ENCODE measurements at regions not wholly inside any gene's neighbourhood (a gene's known extent, or its start where the extent isn't known, plus 50 kb on each side); places are given as distances from the start of the nearest gene placed in this dataset.

DNA sequence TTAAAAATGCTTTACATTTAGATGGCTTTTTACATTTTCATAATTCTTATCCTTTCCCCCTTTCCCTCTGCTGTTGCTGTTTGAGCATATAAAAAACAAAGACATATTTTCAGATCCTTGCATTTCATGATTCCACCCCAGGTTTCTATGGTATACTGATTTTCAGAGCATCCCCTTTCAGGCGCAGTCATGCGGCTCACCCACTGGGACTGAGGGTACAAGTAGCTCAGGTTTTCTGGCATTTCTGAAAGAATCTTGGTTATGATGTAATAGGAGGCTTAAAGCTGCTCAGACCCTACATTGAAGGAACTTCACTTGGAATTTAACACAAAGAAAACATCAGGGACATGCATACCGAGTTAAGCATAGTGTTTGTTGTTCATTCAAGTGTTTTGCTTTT is 310.8 kb downstream of the ETAA1 start:
- no peaks in the 10 kb centered on the region for H3K4me1 Mint-ChIP-seq
- H3K4me1 ChIP-seq (ENCODE audit: control insufficient read depth, insufficient read depth, low read length) = no peaks in the 10 kb centered on the region
- no peak for ATAC-seq
- no peak overlapping the region for H3K4me3 ChIP-seq (ENCODE audit: low read length)
- H3K27me3 ChIP-seq (ENCODE audit: control insufficient read depth, insufficient read depth, low read length) = no peaks in the 10 kb centered on the region
- no peak for DNase-seq
- H3K9me3 Mint-ChIP-seq = no peaks in the 10 kb centered on the region
- H3K36me3 ChIP-seq (ENCODE audit: control insufficient read depth, insufficient read depth, low read length) = no peaks in the 10 kb centered on the region
- H3K4me3 Mint-ChIP-seq = no peak overlapping the region
- peaks cover 2 to 21% of the 10 kb centered on the region in 2 donors for H3K27me3 Mint-ChIP-seq (ENCODE audit: low read depth in 2 of 2)
- H3K27ac Mint-ChIP-seq = no peak overlapping the region
- TF ChIP-seq, protein P1, sequence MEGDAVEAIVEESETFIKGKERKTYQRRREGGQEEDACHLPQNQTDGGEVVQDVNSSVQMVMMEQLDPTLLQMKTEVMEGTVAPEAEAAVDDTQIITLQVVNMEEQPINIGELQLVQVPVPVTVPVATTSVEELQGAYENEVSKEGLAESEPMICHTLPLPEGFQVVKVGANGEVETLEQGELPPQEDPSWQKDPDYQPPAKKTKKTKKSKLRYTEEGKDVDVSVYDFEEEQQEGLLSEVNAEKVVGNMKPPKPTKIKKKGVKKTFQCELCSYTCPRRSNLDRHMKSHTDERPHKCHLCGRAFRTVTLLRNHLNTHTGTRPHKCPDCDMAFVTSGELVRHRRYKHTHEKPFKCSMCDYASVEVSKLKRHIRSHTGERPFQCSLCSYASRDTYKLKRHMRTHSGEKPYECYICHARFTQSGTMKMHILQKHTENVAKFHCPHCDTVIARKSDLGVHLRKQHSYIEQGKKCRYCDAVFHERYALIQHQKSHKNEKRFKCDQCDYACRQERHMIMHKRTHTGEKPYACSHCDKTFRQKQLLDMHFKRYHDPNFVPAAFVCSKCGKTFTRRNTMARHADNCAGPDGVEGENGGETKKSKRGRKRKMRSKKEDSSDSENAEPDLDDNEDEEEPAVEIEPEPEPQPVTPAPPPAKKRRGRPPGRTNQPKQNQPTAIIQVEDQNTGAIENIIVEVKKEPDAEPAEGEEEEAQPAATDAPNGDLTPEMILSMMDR (IDR thresholded peaks at IDR 0.05) = no peak
- H3K27ac ChIP-seq (ENCODE audit: low read length) = no peak overlapping the region
- 94% methylated on average over 2 of the region's 3 CpGs for WGBS (ENCODE audit: insufficient coverage)
- intact Hi-C loops (cut with micrococcal nuclease) = no loop called here
- no peaks in the 10 kb centered on the region for H3K36me3 Mint-ChIP-seq
- no peaks in the 10 kb centered on the region for H3K9me3 ChIP-seq (ENCODE audit: control insufficient read depth, insufficient read depth, low read length)

DNA sequence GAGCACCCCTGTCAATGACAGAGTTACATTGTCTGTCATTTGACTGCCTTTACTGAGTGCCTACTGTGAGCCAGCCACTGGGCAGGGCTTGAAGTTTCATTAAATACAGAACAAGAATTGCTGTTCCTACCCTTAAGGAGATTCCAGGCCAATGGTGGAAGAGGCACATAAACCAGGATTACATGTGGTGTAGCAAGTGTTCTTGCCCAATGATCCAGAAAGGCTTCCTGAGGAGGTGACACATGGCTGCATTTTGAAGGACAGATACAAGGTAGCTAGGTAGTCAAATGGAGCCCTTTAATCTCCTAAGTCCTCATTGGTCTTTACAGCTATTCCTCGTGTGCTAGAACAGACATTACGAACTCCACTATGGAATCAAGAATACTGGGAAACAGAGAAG is 312.7 kb downstream of the ETAA1 start:
- H3K36me3 Mint-ChIP-seq = no peaks in the 10 kb centered on the region
- 76% methylated on average over 2 of the region's 2 CpGs for WGBS (ENCODE audit: insufficient coverage)

DNA sequence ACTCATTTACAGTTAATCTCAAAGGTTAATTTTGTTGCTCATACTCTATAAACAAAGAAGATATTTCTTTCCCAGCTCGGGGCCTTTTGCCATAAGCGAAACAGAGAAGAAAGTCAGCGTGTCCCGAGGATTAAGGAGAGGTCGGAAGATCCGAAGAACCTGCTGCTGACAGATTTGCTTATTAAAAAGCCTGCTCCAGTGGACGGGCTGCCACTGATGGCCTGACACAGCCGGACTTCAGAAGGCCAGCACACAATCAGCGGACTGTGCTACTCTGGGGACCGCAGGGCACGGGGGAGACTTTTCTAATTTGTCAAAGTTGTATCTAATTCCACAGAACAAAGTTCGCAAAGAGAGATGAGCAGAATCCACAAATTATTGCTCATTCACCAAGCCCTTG is 315.4 kb downstream of the ETAA1 start:
- Mint-ChIP-seq H3K36me3 (no peaks in the 10 kb centered on the region), H3K27ac (no peak overlapping the region), H3K4me3 (no peak overlapping the region), H3K27me3 (ENCODE audit: low read depth in 2 of 2) (peaks cover 0 to 26% of the 10 kb centered on the region in 2 donors), H3K9me3 (no peaks in the 10 kb centered on the region), H3K4me1 (no peaks in the 10 kb centered on the region)
- Histone ChIP-seq H3K36me3 (ENCODE audit: control insufficient read depth, insufficient read depth, low read length) (no peaks in the 10 kb centered on the region), H3K4me3 (ENCODE audit: low read length) (no peak overlapping the region), H3K27ac (ENCODE audit: low read length) (no peak overlapping the region), H3K9me3 (ENCODE audit: control insufficient read depth, insufficient read depth, low read length) (no peaks in the 10 kb centered on the region), H3K27me3 (ENCODE audit: control insufficient read depth, insufficient read depth, low read length) (no peaks in the 10 kb centered on the region), H3K4me1 (ENCODE audit: control insufficient read depth, insufficient read depth, low read length) (no peaks in the 10 kb centered on the region)
- intact Hi-C loops (cut with micrococcal nuclease) = no loop called here
- ATAC-seq (no peak), DNase-seq (no peak)
- 92% methylated on average over 12 of the region's 12 CpGs for WGBS (ENCODE audit: insufficient coverage)
- TF ChIP-seq, protein P1 (IDR thresholded peaks at IDR 0.05) = no peak

More for the DNA sequence above, 312.7 kb downstream of the ETAA1 start:
- no peaks in the 10 kb centered on the region for H3K27me3 ChIP-seq (ENCODE audit: control insufficient read depth, insufficient read depth, low read length)
- Mint-ChIP-seq H3K27me3 (ENCODE audit: low read depth in 2 of 2) (peaks cover 0 to 24% of the 10 kb centered on the region in 2 donors), H3K9me3 (no peaks in the 10 kb centered on the region), H3K4me3 (no peak overlapping the region), H3K27ac (no peak overlapping the region), H3K4me1 (no peaks in the 10 kb centered on the region)
- no peak overlapping the region for H3K27ac ChIP-seq (ENCODE audit: low read length)
- no peak for DNase-seq
- no peaks in the 10 kb centered on the region for H3K36me3 ChIP-seq (ENCODE audit: control insufficient read depth, insufficient read depth, low read length)
- H3K4me1 ChIP-seq (ENCODE audit: control insufficient read depth, insufficient read depth, low read length) = no peaks in the 10 kb centered on the region
- H3K4me3 ChIP-seq (ENCODE audit: low read length) = no peak overlapping the region
- TF ChIP-seq, protein P1 (IDR thresholded peaks at IDR 0.05) = no peak
- ATAC-seq = no peak
- intact Hi-C loops (cut with micrococcal nuclease) = no loop called here
- no peaks in the 10 kb centered on the region for H3K9me3 ChIP-seq (ENCODE audit: control insufficient read depth, insufficient read depth, low read length)

DNA sequence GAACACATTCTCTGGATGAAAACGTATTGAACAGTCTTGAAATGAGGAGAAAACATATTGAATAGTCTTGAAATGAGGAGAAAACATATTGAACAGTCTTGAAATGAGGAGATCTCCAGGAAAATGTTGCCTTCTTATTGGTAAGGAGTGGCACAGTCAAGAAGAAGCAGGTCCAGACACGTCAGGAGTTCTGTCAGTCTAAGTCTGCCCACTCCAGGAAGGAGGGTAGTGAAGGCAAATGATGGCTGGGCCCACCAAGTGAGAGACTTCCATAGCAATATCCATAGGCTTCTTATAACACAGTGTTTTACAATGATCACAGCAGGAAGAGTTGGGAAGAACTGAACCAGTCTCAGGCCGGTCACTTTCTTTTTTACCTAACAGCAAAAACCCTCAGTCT is 316.2 kb downstream of the ETAA1 start:
- no peak overlapping the region for H3K27ac Mint-ChIP-seq
- TF ChIP-seq, protein P1 (IDR thresholded peaks at IDR 0.05) = no peak
- no peaks in the 10 kb centered on the region for H3K36me3 Mint-ChIP-seq
- peaks cover 4 to 19% of the 10 kb centered on the region in 2 donors for H3K27me3 Mint-ChIP-seq (ENCODE audit: low read depth in 2 of 2)
- H3K27me3 ChIP-seq (ENCODE audit: control insufficient read depth, insufficient read depth, low read length) = no peaks in the 10 kb centered on the region
- no peaks in the 10 kb centered on the region for H3K9me3 Mint-ChIP-seq
- H3K4me3 ChIP-seq (ENCODE audit: low read length) = no peak overlapping the region
- no peaks in the 10 kb centered on the region for H3K36me3 ChIP-seq (ENCODE audit: control insufficient read depth, insufficient read depth, low read length)
- no peak overlapping the region for H3K4me3 Mint-ChIP-seq
- H3K4me1 Mint-ChIP-seq = peaks cover 0 to 5% of the 10 kb centered on the region in 2 donors
- ATAC-seq (no peak), DNase-seq (no peak)
- H3K4me1 ChIP-seq (ENCODE audit: control insufficient read depth, insufficient read depth, low read length) = no peaks in the 10 kb centered on the region
- intact Hi-C loops (cut with micrococcal nuclease) = no loop called here
- H3K27ac ChIP-seq (ENCODE audit: low read length) = no peak overlapping the region
- 64% methylated on average over 3 of the region's 3 CpGs for WGBS (ENCODE audit: insufficient coverage)
- H3K9me3 ChIP-seq (ENCODE audit: control insufficient read depth, insufficient read depth, low read length) = no peaks in the 10 kb centered on the region

Data from natural killer cell (primary cell).